GM12873 (cell line): ENCODE measurements at regions not wholly inside any gene's neighbourhood (a gene's known extent, or its start where the extent isn't known, plus 50 kb on each side); places are given as distances from the start of the nearest gene placed in this dataset.

Source experiments
- CTCF ChIP-seq: IDR thresholded peaks from 2 replicates; pipeline ENCODE4 v1.5.1; 2012; ENCODE audit warnings: low read depth, mild to moderate bottlenecking, moderate library complexity, low read length, control low read depth; ENCODE audit not compliant: insufficient read depth; ENCODE audit errors: missing control alignments

- no peak for TF ChIP-seq CTCF
Measured at GRCh38 chr5:153399595-153399994, 90.9 kb upstream of the GRIA1 start.

- TF ChIP-seq CTCF = no peak
Measured at GRCh38 chr5:153400931-153401330, 89.5 kb upstream of the GRIA1 start.

- TF ChIP-seq CTCF = no peak
Measured at GRCh38 chr5:153402550-153402949, 87.9 kb upstream of the GRIA1 start.

GRCh38 chr5:153403470-153403869 lies 87.0 kb upstream of the GRIA1 start:
- no peak for TF ChIP-seq CTCF

GRCh38 chr5:153404747-153405146 lies 85.7 kb upstream of the GRIA1 start:
- TF ChIP-seq CTCF = no peak

- no peak for TF ChIP-seq CTCF
Measured at GRCh38 chr5:153421676-153422075, 68.8 kb upstream of the GRIA1 start.

GRCh38 chr5:153425914-153426313 lies 64.6 kb upstream of the GRIA1 start:
- TF ChIP-seq CTCF = peak; percentile 49

GRCh38 chr5:153429761-153430380 lies 60.6 kb upstream of the GRIA1 start:
- no peak for TF ChIP-seq CTCF
